PC-3 (cell line): ENCODE measurements at regions not wholly inside any gene's neighbourhood (a gene's known extent, or its start where the extent isn't known, plus 50 kb on each side); places are given as distances from the start of the nearest gene placed in this dataset.

Experiments used
- ATAC-seq: fragments of 200-7000 bp; cut with Tn5 transposase; 2 replicates; pipeline ENCODE4 v1.9.1; 2020; ENCODE audit warnings: mild to moderate bottlenecking, moderate library complexity
- BruUV-seq: library from RNA; stranded (reverse); fragments of 400-500 nt; replicated peaks from 2 replicates; lab custom pipeline; 2021; lab: Mats Ljungman, UMichigan
- CTCF ChIA-PET: fragments of 300-600 bp; sonication (Branson Sonifier 250); formaldehyde crosslinking; loops from one replicate; lab custom pipeline; 2022; ENCODE audit warnings: antibody characterized with exemption; lab: Charles Lee
- POLR2A ChIA-PET: fragments of 300-600 bp; sonication (Branson Sonifier 250); formaldehyde crosslinking; loops from one replicate; lab custom pipeline; 2022; ENCODE audit warnings: antibody characterized with exemption; ENCODE audit not compliant: unreplicated experiment; lab: Charles Lee
- DNase-seq: peaks from one replicate; pipeline ENCODE4 v3.0.0-alpha.2; 2015
- H2AFZ ChIP-seq: fragments of 300-600 bp; sonication (generic); 2 replicates; pipeline ENCODE4 v1.6.0; 2016; ENCODE audit warnings: antibody characterized with exemption, low read length
- H3F3A ChIP-seq: fragments of 300-600 bp; sonication (generic); one replicate; pipeline ENCODE4 v1.6.0; 2017; ENCODE audit warnings: antibody characterized with exemption, low read length, control low read depth, mild to moderate bottlenecking; ENCODE audit not compliant: unreplicated experiment
- H3K27ac ChIP-seq: fragments of 300-600 bp; sonication (generic); 2 replicates; pipeline ENCODE4 v1.5.1; 2016; ENCODE audit warnings: mild to moderate bottlenecking, low read length
- H3K27me3 ChIP-seq: fragments of 300-600 bp; sonication (generic); 2 replicates; pipeline ENCODE4 v1.6.1; 2016; ENCODE audit warnings: low read length, mixed read lengths
- H3K36me3 ChIP-seq: fragments of 300-600 bp; sonication (generic); 2 replicates; pipeline ENCODE4 v1.6.1; 2016; ENCODE audit warnings: low read depth, mixed run types, low read length, mixed read lengths
- H3K4me1 ChIP-seq: fragments of 300-600 bp; sonication (generic); 2 replicates; pipeline ENCODE4 v1.5.1; 2016; ENCODE audit warnings: low read length; ENCODE audit not compliant: insufficient read depth
- H3K4me2 ChIP-seq: fragments of 300-600 bp; sonication (generic); 2 replicates; pipeline ENCODE4 v1.6.0; 2016; ENCODE audit warnings: low read length
- H3K4me3 ChIP-seq: fragments of 300-600 bp; sonication (generic); 2 replicates; pipeline ENCODE4 v1.5.1; 2016; ENCODE audit warnings: mild to moderate bottlenecking, low read length, mixed read lengths
- H3K79me2 ChIP-seq: fragments of 300-600 bp; sonication (generic); 2 replicates; pipeline ENCODE4 v1.6.1; 2017; ENCODE audit warnings: low read length, mixed read lengths
- H3K9ac ChIP-seq: fragments of 300-600 bp; sonication (generic); 2 replicates; pipeline ENCODE4 v1.6.0; 2016; ENCODE audit warnings: mild to moderate bottlenecking, low read length
- H3K9me2 ChIP-seq: fragments of 300-600 bp; sonication (generic); replicated peaks from 2 replicates; pipeline ENCODE4 v1.6.1; 2016; ENCODE audit warnings: mixed run types, low read length, mixed read lengths
- H3K9me3 ChIP-seq: fragments of 300-600 bp; sonication (generic); 2 replicates; pipeline ENCODE4 v1.6.1; 2016; ENCODE audit warnings: low read length, mixed read lengths
- H4K20me1 ChIP-seq: fragments of 300-600 bp; sonication (generic); 2 replicates; pipeline ENCODE4 v1.6.1; 2016; ENCODE audit warnings: low read length, mixed read lengths
- EZH2 ChIP-seq: fragments of 300-600 bp; sonication (generic); IDR thresholded peaks from one replicate; pipeline ENCODE4 v1.6.1; 2017; ENCODE audit warnings: antibody characterized with exemption, mild to moderate bottlenecking, low read length; ENCODE audit not compliant: unreplicated experiment
- EZH2phosphoT487 ChIP-seq: fragments of 300-600 bp; sonication (generic); IDR thresholded peaks from 2 replicates; pipeline ENCODE4 v1.6.1; 2018; ENCODE audit warnings: mild to moderate bottlenecking, antibody characterized with exemption, low read length, borderline replicate concordance
- intact Hi-C: fragments of 100-400 bp; cut with micrococcal nuclease; formaldehyde crosslinking; loops from 2 replicates; pipeline ENCODE4 v1.9.0; 2023
- TF ChIP-seq, protein P1 (sequence below): fragments of 300-600 bp; sonication (generic); conservative IDR thresholded peaks from 2 replicates; pipeline ENCODE4 v1.5.1; 2017; ENCODE audit warnings: antibody characterized with exemption, low read depth, mild to moderate bottlenecking, low read length

DNA sequence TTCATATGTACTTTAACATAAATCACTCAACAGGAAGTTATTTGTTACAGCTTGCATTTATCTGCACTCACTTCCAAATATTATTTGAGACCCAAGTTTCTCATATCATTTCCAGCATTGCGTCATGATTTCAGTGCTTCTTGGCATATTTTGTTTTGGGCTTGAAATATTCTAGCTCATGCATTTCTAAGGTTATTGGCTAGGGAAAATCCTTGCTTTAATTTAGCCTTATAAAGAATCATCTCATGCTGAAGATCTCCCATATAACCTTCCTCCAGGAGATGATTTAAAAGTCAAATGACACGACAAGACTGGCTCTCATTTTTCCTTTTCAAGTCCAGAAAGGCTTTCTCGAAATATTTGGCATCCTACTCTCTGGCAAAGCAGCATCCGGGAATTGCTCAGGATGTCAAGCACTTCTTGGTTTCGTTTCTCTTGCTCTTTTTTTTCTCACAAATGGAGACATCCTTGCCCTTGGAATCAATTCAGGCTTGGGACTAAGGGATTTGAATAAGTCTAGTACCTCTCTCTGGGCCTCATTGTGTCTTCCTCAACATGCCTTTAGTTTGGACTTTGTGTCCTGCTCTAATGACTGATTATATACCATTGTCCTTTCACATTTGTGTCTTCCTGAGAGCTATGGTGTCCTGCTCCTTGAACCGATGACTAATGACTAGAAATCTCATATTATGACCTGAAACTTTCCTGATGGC is 295.0 kb downstream of the RMST start:
- BruUV-seq = no TSS peak
- ChIA-PET POLR2A (no interaction called here), CTCF (no interaction called here)
- ATAC-seq (no peak), DNase-seq (no peak)
- Histone ChIP-seq H2AFZ (no peak overlapping the region), H3K79me2 (no peaks in the 10 kb centered on the region), H4K20me1 (no peaks in the 10 kb centered on the region), H3K27ac (no peak overlapping the region), H3K27me3 (peaks cover 47% of the 10 kb centered on the region), H3K4me3 (no peak overlapping the region), H3F3A (no peaks in the 10 kb centered on the region), H3K4me2 (no peak overlapping the region), H3K36me3 (no peaks in the 10 kb centered on the region), H3K9ac (no peak overlapping the region), H3K4me1 (peaks cover 6% of the 10 kb centered on the region), H3K9me2 (no peaks in the 10 kb centered on the region), H3K9me3 (no peaks in the 10 kb centered on the region)
- TF ChIP-seq, protein P1, sequence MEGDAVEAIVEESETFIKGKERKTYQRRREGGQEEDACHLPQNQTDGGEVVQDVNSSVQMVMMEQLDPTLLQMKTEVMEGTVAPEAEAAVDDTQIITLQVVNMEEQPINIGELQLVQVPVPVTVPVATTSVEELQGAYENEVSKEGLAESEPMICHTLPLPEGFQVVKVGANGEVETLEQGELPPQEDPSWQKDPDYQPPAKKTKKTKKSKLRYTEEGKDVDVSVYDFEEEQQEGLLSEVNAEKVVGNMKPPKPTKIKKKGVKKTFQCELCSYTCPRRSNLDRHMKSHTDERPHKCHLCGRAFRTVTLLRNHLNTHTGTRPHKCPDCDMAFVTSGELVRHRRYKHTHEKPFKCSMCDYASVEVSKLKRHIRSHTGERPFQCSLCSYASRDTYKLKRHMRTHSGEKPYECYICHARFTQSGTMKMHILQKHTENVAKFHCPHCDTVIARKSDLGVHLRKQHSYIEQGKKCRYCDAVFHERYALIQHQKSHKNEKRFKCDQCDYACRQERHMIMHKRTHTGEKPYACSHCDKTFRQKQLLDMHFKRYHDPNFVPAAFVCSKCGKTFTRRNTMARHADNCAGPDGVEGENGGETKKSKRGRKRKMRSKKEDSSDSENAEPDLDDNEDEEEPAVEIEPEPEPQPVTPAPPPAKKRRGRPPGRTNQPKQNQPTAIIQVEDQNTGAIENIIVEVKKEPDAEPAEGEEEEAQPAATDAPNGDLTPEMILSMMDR = no peak
- TF ChIP-seq EZH2 = no peak
- no peak for TF ChIP-seq EZH2phosphoT487
- intact Hi-C loops = no loop called here

DNA sequence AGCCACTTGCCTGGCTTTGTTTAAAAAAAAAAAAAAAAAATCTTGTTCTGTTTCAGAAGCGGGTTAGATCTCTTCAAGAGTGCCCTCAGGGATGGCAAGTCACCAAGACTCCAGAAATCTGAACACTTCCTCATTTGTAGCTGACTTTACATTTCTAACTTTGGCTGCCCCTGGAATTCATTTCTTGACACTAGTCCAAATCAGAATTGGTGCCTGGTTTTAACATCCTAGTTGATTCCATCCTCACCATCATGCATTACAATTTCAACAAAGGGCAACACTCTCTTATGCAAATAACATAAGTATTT is 295.5 kb downstream of the RMST start:
- Histone ChIP-seq H4K20me1 (no peaks in the 10 kb centered on the region), H3K27ac (no peak overlapping the region), H3K9ac (no peak overlapping the region), H3F3A (no peaks in the 10 kb centered on the region), H3K79me2 (no peaks in the 10 kb centered on the region), H2AFZ (no peak overlapping the region), H3K36me3 (no peaks in the 10 kb centered on the region), H3K9me2 (no peaks in the 10 kb centered on the region), H3K4me1 (peaks cover under 1% of the 10 kb centered on the region; the same call in 1 of the 2 replicates), H3K27me3 (peaks cover 48% of the 10 kb centered on the region), H3K9me3 (no peaks in the 10 kb centered on the region), H3K4me3 (no peak overlapping the region), H3K4me2 (no peak overlapping the region)
- CTCF ChIA-PET = no interaction called here
- POLR2A ChIA-PET = no interaction called here
- ATAC-seq = no peak
- intact Hi-C loops = no loop called here
- BruUV-seq = no TSS peak
- TF ChIP-seq EZH2phosphoT487 = no peak
- TF ChIP-seq, protein P1 = no peak
- TF ChIP-seq EZH2 = no peak
- no peak for DNase-seq

DNA sequence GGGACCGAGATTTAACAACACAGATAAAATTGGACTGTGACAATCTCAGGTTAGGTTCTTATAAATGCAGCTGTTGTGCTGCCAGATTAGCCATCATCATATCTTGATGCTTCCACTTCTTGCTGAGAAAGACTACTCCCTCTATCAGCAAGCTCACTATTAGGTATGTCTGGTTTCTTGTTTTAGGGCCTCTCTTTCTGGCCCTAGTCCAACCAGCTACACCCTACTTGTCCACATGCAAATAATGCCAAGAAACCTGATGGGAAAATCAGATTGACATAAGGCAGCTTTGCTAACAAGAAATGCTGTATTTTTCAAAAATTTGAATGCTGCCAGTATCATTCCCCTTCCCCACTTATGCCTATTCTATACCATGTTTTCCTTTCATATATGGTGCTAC is 296.0 kb downstream of the RMST start:
- intact Hi-C loops = no loop called here
- BruUV-seq = no TSS peak
- Histone ChIP-seq H4K20me1 (no peaks in the 10 kb centered on the region), H3K4me2 (no peak overlapping the region), H3K9ac (no peak overlapping the region), H3K4me1 (no peaks in the 10 kb centered on the region), H3K27ac (no peak overlapping the region), H3F3A (no peaks in the 10 kb centered on the region), H3K9me3 (no peaks in the 10 kb centered on the region), H3K79me2 (no peaks in the 10 kb centered on the region), H3K9me2 (no peaks in the 10 kb centered on the region), H3K36me3 (no peaks in the 10 kb centered on the region), H3K4me3 (no peak overlapping the region), H2AFZ (no peak overlapping the region), H3K27me3 (peaks cover 48% of the 10 kb centered on the region)
- DNase-seq (no peak), ATAC-seq (no peak)
- TF ChIP-seq EZH2 (no peak), EZH2phosphoT487 (no peak)
- TF ChIP-seq, protein P1 = no peak
- POLR2A ChIA-PET = no interaction called here
- CTCF ChIA-PET = no interaction called here
